Thyroid gland (tissue), 4 donors: ENCODE measurements at regions not wholly inside any gene's neighbourhood (a gene's known extent, or its start where the extent isn't known, plus 50 kb on each side); places are given as distances from the start of the nearest gene placed in this dataset.

ENCODE experiments used
- DNase-seq, 2 donors: peaks; one replicate each; pipeline ENCODE4 v3.0.0-alpha.2; 2019
- H3K27ac ChIP-seq, 3 donors: fragments of 200-600 bp; sonication (generic); 1 replicate in 2 of 3; 2 replicates in 1 of 3; pipeline ENCODE4 v1.5.1; 2016 to 2019; ENCODE audit warnings: mild to moderate bottlenecking in 1 of 3, moderate library complexity in 1 of 3
- H3K27me3 ChIP-seq: fragments of 200-600 bp; sonication (generic); one replicate; pipeline ENCODE4 v1.5.1; 2019
- H3K36me3 ChIP-seq, 2 donors: fragments of 200-600 bp; sonication (generic); one replicate each; pipeline ENCODE4 v1.5.1; 2016 to 2019
- H3K4me1 ChIP-seq, 2 donors: fragments of 200-600 bp; sonication (generic); one replicate each; pipeline ENCODE4 v1.5.1; 2017 to 2019
- H3K4me3 ChIP-seq, 3 donors: fragments of 200-600 bp; sonication (generic); replicated peaks in 1 of 3; 1 replicate in 2 of 3; 2 replicates in 1 of 3; pipeline ENCODE4 v1.5.1; 2016; ENCODE audit warnings: mild to moderate bottlenecking in 1 of 3
- H3K9me3 ChIP-seq: fragments of 200-600 bp; sonication (generic); one replicate; pipeline ENCODE4 v1.5.1; 2017
- CTCF ChIP-seq, 6 experiments: fragments of 200-600 bp in 3 of 6; fragments of 450-650 bp in 3 of 6; sonication (generic) in 3 of 6; IDR thresholded peaks; one replicate each; pipeline ENCODE4 v1.5.1; 2016 to 2019; ENCODE audit warnings: antibody characterized with exemption in 6 of 6, mild to moderate bottlenecking in 2 of 6, inconsistent platforms in 1 of 6, moderate library complexity in 1 of 6
- POLR2A ChIP-seq, 2 donors: fragments of 450-650 bp; IDR thresholded peaks; one replicate each; pipeline ENCODE4 v1.6.1; 2017; ENCODE audit warnings: antibody characterized with exemption in 2 of 2, mild to moderate bottlenecking in 2 of 2, moderate library complexity in 1 of 2
- WGBS, 2 donors: methylation state at CpG; one replicate each; pipeline ENCODE4 v1.1.5; 2017; 5-methylcytosine and 5-hydroxymethylcytosine counted together
- intact Hi-C: fragments of 100-400 bp; cut with DNase I; formaldehyde crosslinking; loops from one replicate; pipeline ENCODE4 v1.15.1; 2023

GRCh38 chr9:88741335-88741734 lies 206.4 kb downstream of the NXNL2 start:
- no peak for DNase-seq
- Histone ChIP-seq H3K4me1 (peaks cover 26 to 47% of the 10 kb centered on the region in 2 donors), H3K27ac (no peak overlapping the region), H3K4me3 (no peak overlapping the region), H3K36me3 (no peaks in the 10 kb centered on the region), H3K27me3 (no peaks in the 10 kb centered on the region), H3K9me3 (no peaks in the 10 kb centered on the region)
- TF ChIP-seq CTCF (IDR thresholded peaks at IDR 0.05) (peak in 3 of 6 experiments; percentile 18 to 31 (median 31)), POLR2A (IDR thresholded peaks at IDR 0.05) (no peak)
- intact Hi-C loops, result no loop called here
- WGBS, 2 donors, result 67 to 79% methylated on average over 3 of the region's 3 CpGs

GRCh38 chr9:88742483-88742882 lies 207.5 kb downstream of the NXNL2 start:
- Histone ChIP-seq H3K27me3 (no peaks in the 10 kb centered on the region), H3K4me1 (peaks cover 32 to 48% of the 10 kb centered on the region in 2 donors), H3K36me3 (no peaks in the 10 kb centered on the region), H3K4me3 (no peak overlapping the region), H3K27ac (peak overlapping the region; percentile 47 to 69 (median 62)), H3K9me3 (no peaks in the 10 kb centered on the region)
- WGBS, 2 donors, result 16% methylated on average over 4 to 5 of the region's 6 CpGs
- DNase-seq, result peak; percentile 86 to 87
- intact Hi-C loops, result no loop called here
- TF ChIP-seq CTCF (IDR thresholded peaks at IDR 0.05) (no peak), POLR2A (IDR thresholded peaks at IDR 0.05) (peak in 1 of 2 donors; percentile 24)

GRCh38 chr9:88742905-88743304 lies 207.9 kb downstream of the NXNL2 start:
- DNase-seq, result no peak
- Histone ChIP-seq H3K4me1 (peaks cover 32 to 53% of the 10 kb centered on the region in 2 donors), H3K36me3 (no peaks in the 10 kb centered on the region), H3K27ac (peak overlapping the region; percentile 47 to 69 (median 62)), H3K27me3 (no peaks in the 10 kb centered on the region), H3K9me3 (no peaks in the 10 kb centered on the region), H3K4me3 (no peak overlapping the region)
- WGBS, 2 donors, result 51 to 58% methylated on average over 6 of the region's 6 CpGs
- TF ChIP-seq POLR2A (IDR thresholded peaks at IDR 0.05) (no peak), CTCF (IDR thresholded peaks at IDR 0.05) (no peak)
- intact Hi-C loops, result no loop called here

- H3K4me1 ChIP-seq, result peaks cover 20 to 59% of the 10 kb centered on the region in 2 donors
- no peak overlapping the region for H3K4me3 ChIP-seq
- no peaks in the 10 kb centered on the region for H3K27me3 ChIP-seq
- WGBS, 2 donors, result 86 to 90% methylated on average over 2 of the region's 2 CpGs
- TF ChIP-seq CTCF (IDR thresholded peaks at IDR 0.05) (no peak), POLR2A (IDR thresholded peaks at IDR 0.05) (no peak)
- no peak for DNase-seq
- no peaks in the 10 kb centered on the region for H3K36me3 ChIP-seq
- H3K9me3 ChIP-seq, result no peaks in the 10 kb centered on the region
- intact Hi-C loops, result no loop called here
- H3K27ac ChIP-seq, result no peak overlapping the region
Observed at GRCh38 chr9:88745276-88746001, 210.5 kb downstream of the NXNL2 start.

- no peaks in the 10 kb centered on the region for H3K9me3 ChIP-seq
- DNase-seq, result peak; percentile 41 to 51
- no peak overlapping the region for H3K4me3 ChIP-seq
- H3K27ac ChIP-seq, result peak overlapping the region in 2 of 3 donors; percentile 13 to 38
- no peaks in the 10 kb centered on the region for H3K27me3 ChIP-seq
- intact Hi-C loops, result no loop called here
- no peak for TF ChIP-seq POLR2A (IDR thresholded peaks at IDR 0.05)
- no peak for TF ChIP-seq CTCF (IDR thresholded peaks at IDR 0.05)
- WGBS, 2 donors, result 33 to 42% methylated on average over 6 of the region's 6 CpGs
- H3K36me3 ChIP-seq, result no peaks in the 10 kb centered on the region
- peaks cover 20 to 59% of the 10 kb centered on the region in 2 donors for H3K4me1 ChIP-seq
Observed at GRCh38 chr9:88746029-88746742, 211.2 kb downstream of the NXNL2 start.
